ENCODE measurements at regions not wholly inside any gene's neighbourhood (a gene's known extent, or its start where the extent isn't known, plus 50 kb on each side); places are given as distances from the start of the nearest gene placed in this dataset.

- no peak overlapping the region for H4K91ac ChIP-seq (ENCODE audit: low read length)
- DNase-seq = peak; percentile 57
- H3K79me1 ChIP-seq (replicated peaks; ENCODE audit: low read length, poor library complexity, severe bottlenecking) = no peaks in the 10 kb centered on the region
- no peak overlapping the region for H3K4me2 ChIP-seq (ENCODE audit: low read length, poor library complexity, severe bottlenecking)
- H3K9ac ChIP-seq (ENCODE audit: low read length) = no peak overlapping the region
- no peaks in the 10 kb centered on the region for H3K9me3 ChIP-seq (ENCODE audit: control insufficient read depth, low read length)
- H3K4ac ChIP-seq (ENCODE audit: low read depth in 1 of 2, low read length in 2 of 2) = no peak overlapping the region
- H3K36me3 ChIP-seq (ENCODE audit: control insufficient read depth in 1 of 2, insufficient read depth in 2 of 2, low read depth in 1 of 2, low read length in 2 of 2) = no peaks in the 10 kb centered on the region
- H2BK15ac ChIP-seq (ENCODE audit: low read depth, poor library complexity, severe bottlenecking) = no peak overlapping the region
- H3K27ac ChIP-seq (ENCODE audit: low read length, poor library complexity, severe bottlenecking) = no peak overlapping the region
- H4K8ac ChIP-seq (ENCODE audit: low read length) = no peak overlapping the region
- H2AK5ac ChIP-seq (ENCODE audit: low read length, severe bottlenecking) = no peak overlapping the region
- no peak overlapping the region for H2AFZ ChIP-seq (ENCODE audit: low read depth, low read length)
- H3K23ac ChIP-seq (ENCODE audit: low read length in 2 of 2) = no peak overlapping the region
- no peak overlapping the region for H3K4me3 ChIP-seq (ENCODE audit: insufficient read depth in 1 of 2, low read depth in 1 of 2, low read length in 2 of 2)
- H3K18ac ChIP-seq (ENCODE audit: low read depth in 1 of 2, low read length in 2 of 2) = no peak overlapping the region
- no peak overlapping the region for H2BK120ac ChIP-seq (ENCODE audit: low read depth, low read length)
- H3K27me3 ChIP-seq (ENCODE audit: control insufficient read depth in 1 of 2, insufficient read depth in 1 of 2, low read length in 2 of 2) = no peaks in the 10 kb centered on the region
- no peak overlapping the region for H3K14ac ChIP-seq (ENCODE audit: low read length in 2 of 2)
- H2BK5ac ChIP-seq (ENCODE audit: low read depth, low read length, poor library complexity, severe bottlenecking) = no peak overlapping the region
- no peak overlapping the region for H2BK12ac ChIP-seq (ENCODE audit: low read length in 2 of 2)
- 47% methylated on average over 1 of the region's 2 CpGs for WGBS
- H3K4me1 ChIP-seq (ENCODE audit: control insufficient read depth, insufficient read depth, low read depth, low read length) = peaks cover 3% of the 10 kb centered on the region
Measured at GRCh38 chr4:100098681-100099080, 91.6 kb downstream of the DDIT4L start.

GRCh38 chr4:100098011-100098545 lies 92.2 kb downstream of the DDIT4L start:
- H3K36me3 ChIP-seq (ENCODE audit: control insufficient read depth in 1 of 2, insufficient read depth in 2 of 2, low read depth in 1 of 2, low read length in 2 of 2) = no peaks in the 10 kb centered on the region
- H2AFZ ChIP-seq (ENCODE audit: low read depth, low read length) = no peak overlapping the region
- H3K9me3 ChIP-seq (ENCODE audit: control insufficient read depth, low read length) = no peaks in the 10 kb centered on the region
- H3K23ac ChIP-seq (ENCODE audit: low read length in 2 of 2) = no peak overlapping the region
- WGBS = 89% methylated on average over 7 of the region's 7 CpGs
- no peak overlapping the region for H4K91ac ChIP-seq (ENCODE audit: low read length)
- peak overlapping the region; percentile 7 to 49 for H2BK12ac ChIP-seq (ENCODE audit: low read length in 2 of 2)
- no peak overlapping the region for H3K9ac ChIP-seq (ENCODE audit: low read length)
- no peaks in the 10 kb centered on the region for H3K79me1 ChIP-seq (replicated peaks; ENCODE audit: low read length, poor library complexity, severe bottlenecking)
- H2BK120ac ChIP-seq (ENCODE audit: low read depth, low read length) = no peak overlapping the region
- no peak overlapping the region for H3K14ac ChIP-seq (ENCODE audit: low read length in 2 of 2)
- H2BK5ac ChIP-seq (ENCODE audit: low read depth, low read length, poor library complexity, severe bottlenecking) = no peak overlapping the region
- no peak overlapping the region for H3K27ac ChIP-seq (ENCODE audit: low read length, poor library complexity, severe bottlenecking)
- H3K4ac ChIP-seq (ENCODE audit: low read depth in 1 of 2, low read length in 2 of 2) = peak overlapping the region in 1 of 2 experiments; percentile 85
- DNase-seq = no peak
- H2AK5ac ChIP-seq (ENCODE audit: low read length, severe bottlenecking) = no peak overlapping the region
- H3K4me3 ChIP-seq (ENCODE audit: insufficient read depth in 1 of 2, low read depth in 1 of 2, low read length in 2 of 2) = no peak overlapping the region
- no peaks in the 10 kb centered on the region for H3K27me3 ChIP-seq (ENCODE audit: control insufficient read depth in 1 of 2, insufficient read depth in 1 of 2, low read length in 2 of 2)
- no peak overlapping the region for H3K4me2 ChIP-seq (ENCODE audit: low read length, poor library complexity, severe bottlenecking)
- H2BK15ac ChIP-seq (ENCODE audit: low read depth, poor library complexity, severe bottlenecking) = peak overlapping the region; percentile 0
- no peak overlapping the region for H3K18ac ChIP-seq (ENCODE audit: low read depth in 1 of 2, low read length in 2 of 2)
- peaks cover 6% of the 10 kb centered on the region for H3K4me1 ChIP-seq (ENCODE audit: control insufficient read depth, insufficient read depth, low read depth, low read length)
- no peak overlapping the region for H4K8ac ChIP-seq (ENCODE audit: low read length)

- Histone ChIP-seq H3K18ac (ENCODE audit: low read depth in 1 of 2, low read length in 2 of 2) (no peak overlapping the region), H2AK5ac (ENCODE audit: low read length, severe bottlenecking) (no peak overlapping the region), H3K27ac (ENCODE audit: low read length, poor library complexity, severe bottlenecking) (no peak overlapping the region), H3K4ac (ENCODE audit: low read depth in 1 of 2, low read length in 2 of 2) (no peak overlapping the region), H3K4me2 (ENCODE audit: low read length, poor library complexity, severe bottlenecking) (peak overlapping the region; percentile 23), H3K4me3 (ENCODE audit: insufficient read depth in 1 of 2, low read depth in 1 of 2, low read length in 2 of 2) (no peak overlapping the region), H4K8ac (ENCODE audit: low read length) (no peak overlapping the region), H2BK120ac (ENCODE audit: low read depth, low read length) (no peak overlapping the region), H3K4me1 (ENCODE audit: control insufficient read depth, insufficient read depth, low read depth, low read length) (peaks cover 6% of the 10 kb centered on the region), H3K36me3 (ENCODE audit: control insufficient read depth in 1 of 2, insufficient read depth in 2 of 2, low read depth in 1 of 2, low read length in 2 of 2) (no peaks in the 10 kb centered on the region), H3K9me3 (ENCODE audit: control insufficient read depth, low read length) (no peaks in the 10 kb centered on the region), H2AFZ (ENCODE audit: low read depth, low read length) (no peak overlapping the region), H2BK15ac (ENCODE audit: low read depth, poor library complexity, severe bottlenecking) (no peak overlapping the region), H3K79me1 (replicated peaks; ENCODE audit: low read length, poor library complexity, severe bottlenecking) (no peaks in the 10 kb centered on the region), H3K27me3 (ENCODE audit: control insufficient read depth in 1 of 2, insufficient read depth in 1 of 2, low read length in 2 of 2) (no peaks in the 10 kb centered on the region), H2BK12ac (ENCODE audit: low read length in 2 of 2) (no peak overlapping the region), H4K91ac (ENCODE audit: low read length) (no peak overlapping the region), H3K14ac (ENCODE audit: low read length in 2 of 2) (no peak overlapping the region), H3K23ac (ENCODE audit: low read length in 2 of 2) (no peak overlapping the region), H2BK5ac (ENCODE audit: low read depth, low read length, poor library complexity, severe bottlenecking) (no peak overlapping the region), H3K9ac (ENCODE audit: low read length) (peak overlapping the region; percentile 58)
- WGBS = 2% methylated on average over 6 of the region's 7 CpGs
- DNase-seq = peak; percentile 82
Measured at GRCh38 chr4:100095729-100096595, 94.3 kb downstream of the DDIT4L start.

- no peaks in the 10 kb centered on the region for H3K79me1 ChIP-seq (replicated peaks; ENCODE audit: low read length, poor library complexity, severe bottlenecking)
- no peak overlapping the region for H2AK5ac ChIP-seq (ENCODE audit: low read length, severe bottlenecking)
- H3K9me3 ChIP-seq (ENCODE audit: control insufficient read depth, low read length) = no peaks in the 10 kb centered on the region
- no peak overlapping the region for H4K8ac ChIP-seq (ENCODE audit: low read length)
- peak overlapping the region; percentile 14 to 71 for H2BK12ac ChIP-seq (ENCODE audit: low read length in 2 of 2)
- no peak overlapping the region for H2BK120ac ChIP-seq (ENCODE audit: low read depth, low read length)
- no peaks in the 10 kb centered on the region for H3K27me3 ChIP-seq (ENCODE audit: control insufficient read depth in 1 of 2, insufficient read depth in 1 of 2, low read length in 2 of 2)
- H3K4me3 ChIP-seq (ENCODE audit: insufficient read depth in 1 of 2, low read depth in 1 of 2, low read length in 2 of 2) = no peak overlapping the region
- no peak overlapping the region for H4K91ac ChIP-seq (ENCODE audit: low read length)
- peak; percentile 89 for DNase-seq
- no peak overlapping the region for H3K23ac ChIP-seq (ENCODE audit: low read length in 2 of 2)
- H3K4ac ChIP-seq (ENCODE audit: low read depth in 1 of 2, low read length in 2 of 2) = no peak overlapping the region
- H3K4me1 ChIP-seq (ENCODE audit: control insufficient read depth, insufficient read depth, low read depth, low read length) = peaks cover 6% of the 10 kb centered on the region
- no peak overlapping the region for H2BK15ac ChIP-seq (ENCODE audit: low read depth, poor library complexity, severe bottlenecking)
- peak overlapping the region in 1 of 2 experiments; percentile 65 for H3K14ac ChIP-seq (ENCODE audit: low read length in 2 of 2)
- peak overlapping the region; percentile 28 to 64 for H3K18ac ChIP-seq (ENCODE audit: low read depth in 1 of 2, low read length in 2 of 2)
- H3K9ac ChIP-seq (ENCODE audit: low read length) = peak overlapping the region; percentile 84
- H3K27ac ChIP-seq (ENCODE audit: low read length, poor library complexity, severe bottlenecking) = no peak overlapping the region
- no peaks in the 10 kb centered on the region for H3K36me3 ChIP-seq (ENCODE audit: control insufficient read depth in 1 of 2, insufficient read depth in 2 of 2, low read depth in 1 of 2, low read length in 2 of 2)
- WGBS = 13% methylated on average over 8 of the region's 8 CpGs
- H2AFZ ChIP-seq (ENCODE audit: low read depth, low read length) = peak overlapping the region; percentile 61
- no peak overlapping the region for H3K4me2 ChIP-seq (ENCODE audit: low read length, poor library complexity, severe bottlenecking)
- H2BK5ac ChIP-seq (ENCODE audit: low read depth, low read length, poor library complexity, severe bottlenecking) = no peak overlapping the region
Measured at GRCh38 chr4:100093091-100093866, 97.0 kb downstream of the DDIT4L start.

Data from mesenchymal stem cell (in vitro differentiated cells and primary cell).